ENCODE measurements at regions not wholly inside any gene's neighbourhood (a gene's known extent, or its start where the extent isn't known, plus 50 kb on each side); places are given as distances from the start of the nearest gene placed in this dataset.

DNA sequence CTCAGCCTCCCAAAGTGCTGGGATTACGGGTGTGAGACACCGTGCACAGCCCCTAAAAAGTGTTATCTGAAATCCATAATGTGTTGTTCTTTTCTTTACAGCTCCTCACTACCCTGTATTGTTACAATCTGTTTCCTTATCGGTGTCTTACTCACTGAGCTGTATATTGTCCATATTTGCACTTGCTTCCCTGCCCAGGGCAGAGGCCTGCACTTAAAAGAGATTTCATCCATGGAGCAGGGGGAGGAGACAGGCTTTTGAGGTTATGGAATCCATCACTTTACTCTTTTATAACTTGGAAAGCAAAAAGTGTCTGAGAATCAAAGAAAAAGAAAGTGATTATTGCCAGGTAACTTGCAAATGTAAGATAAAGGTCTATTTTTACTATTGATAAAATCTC lies 251.0 kb downstream of the DIO2 start:
- DNase-seq: no peak
- no peak overlapping the region for H3K4me3 ChIP-seq
- intact Hi-C loops (cut with DNase I): no loop called here
- TF ChIP-seq CTCF (IDR thresholded peaks at IDR 0.05): no peak
- no peak for ATAC-seq
- no peaks in the 10 kb centered on the region for H3K36me3 ChIP-seq
- H3K4me1 ChIP-seq: no peaks in the 10 kb centered on the region
- peaks cover 0 to 31% (median 5%) of the 10 kb centered on the region in 11 donors for H3K9me3 ChIP-seq
- 73 to 76% methylated on average over 3 of the region's 3 CpGs for WGBS, 2 donors
- no peak overlapping the region for H3K27ac ChIP-seq
- no peaks in the 10 kb centered on the region for H3K27me3 ChIP-seq

DNA sequence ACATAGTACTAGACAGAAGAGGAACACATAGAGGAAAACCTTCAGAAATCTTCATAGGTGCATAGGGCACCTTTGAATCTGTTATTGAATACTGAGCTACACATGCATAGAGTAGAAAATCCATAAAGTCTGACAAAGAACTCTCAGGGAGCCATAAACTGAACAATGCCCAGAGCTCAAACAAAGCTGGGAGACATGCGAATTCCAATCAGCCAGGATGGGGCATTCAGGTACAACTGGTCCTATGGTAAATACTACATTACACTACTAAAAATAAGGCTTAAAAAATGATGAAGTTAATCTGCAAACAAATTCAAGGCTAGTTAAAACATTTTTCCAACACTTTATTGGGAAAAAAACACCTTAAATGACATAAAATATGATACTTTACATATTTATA lies 259.7 kb downstream of the DIO2 start:
- 91 to 95% methylated on average over 1 of the region's 1 CpG for WGBS, 2 donors
- intact Hi-C loops (cut with DNase I): no loop called here
- H3K36me3 ChIP-seq: no peaks in the 10 kb centered on the region
- H3K27me3 ChIP-seq: no peaks in the 10 kb centered on the region
- no peak for TF ChIP-seq CTCF (IDR thresholded peaks at IDR 0.05)
- H3K27ac ChIP-seq: no peak overlapping the region
- ATAC-seq (no peak), DNase-seq (no peak)
- no peaks in the 10 kb centered on the region for H3K4me1 ChIP-seq
- no peak overlapping the region for H3K4me3 ChIP-seq
- peaks cover 0 to 36% (median 11%) of the 10 kb centered on the region in 11 donors for H3K9me3 ChIP-seq

GRCh38 chr14:79949906-79950305 lies 261.4 kb downstream of the DIO2 start:
- DNase-seq (no peak), ATAC-seq (no peak)
- H3K9me3 ChIP-seq: peaks cover 0 to 19% (median under 1%) of the 10 kb centered on the region in 11 donors
- no peak overlapping the region for H3K4me3 ChIP-seq
- H3K27ac ChIP-seq: no peak overlapping the region
- H3K27me3 ChIP-seq: no peaks in the 10 kb centered on the region
- H3K36me3 ChIP-seq: no peaks in the 10 kb centered on the region
- intact Hi-C loops (cut with DNase I): no loop called here
- no peaks in the 10 kb centered on the region for H3K4me1 ChIP-seq
- no peak for TF ChIP-seq CTCF (IDR thresholded peaks at IDR 0.05)

- Histone ChIP-seq H3K4me1 (no peaks in the 10 kb centered on the region), H3K27ac (no peak overlapping the region), H3K9me3 (no peaks in the 10 kb centered on the region), H3K4me3 (no peak overlapping the region), H3K27me3 (no peaks in the 10 kb centered on the region), H3K36me3 (no peaks in the 10 kb centered on the region)
- DNase-seq (no peak), ATAC-seq (no peak)
- WGBS, 2 donors: 68 to 83% methylated on average over 2 of the region's 2 CpGs
- intact Hi-C loops (cut with DNase I): no loop called here
- no peak for TF ChIP-seq CTCF (IDR thresholded peaks at IDR 0.05)
Observed at GRCh38 chr14:79947440-79948054, 263.8 kb downstream of the DIO2 start.

Data from heart right ventricle (tissue), 16 donors.